ENCODE measurements at regions not wholly inside any gene's neighbourhood (a gene's known extent, or its start where the extent isn't known, plus 50 kb on each side); places are given as distances from the start of the nearest gene placed in this dataset.
"Not testable (repeated sequence)": the region's sequence is repeated elsewhere in the genome, so short reads cannot be mapped to it uniquely, and the experiment has no call there.

- DNase-seq (ENCODE audit: low read depth in 3 of 3, low spot score in 2 of 3) = no peak
These were observed 247.6 kb upstream of the PDE4D start for GRCh38 chr5:60141119-60141518.

DNA sequence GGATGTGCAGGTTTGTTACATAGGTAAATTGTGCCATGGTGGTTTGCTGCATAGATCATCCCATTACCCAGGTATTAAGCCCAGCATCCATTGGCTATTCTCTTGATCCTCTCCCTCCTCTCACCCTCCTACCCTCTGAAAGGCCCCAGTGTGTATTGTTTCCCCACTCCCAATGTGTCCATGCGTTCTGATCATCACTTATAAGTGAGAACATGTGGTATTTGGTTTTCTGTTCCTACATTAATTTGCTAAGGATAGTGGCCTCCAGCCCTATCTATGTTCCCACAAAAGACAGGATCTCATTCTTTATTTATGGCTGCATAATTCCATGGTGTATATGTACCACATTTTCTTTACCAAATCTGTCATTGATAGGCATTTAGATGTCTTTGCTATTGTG is 243.3 kb upstream of the PDE4D start:
- no peak for DNase-seq (ENCODE audit: low read depth in 3 of 3, low spot score in 2 of 3)

- DNase-seq (ENCODE audit: low read depth in 3 of 3, low spot score in 2 of 3) = no peak
These were observed 238.0 kb upstream of the PDE4D start for GRCh38 chr5:60131504-60131903.

DNA sequence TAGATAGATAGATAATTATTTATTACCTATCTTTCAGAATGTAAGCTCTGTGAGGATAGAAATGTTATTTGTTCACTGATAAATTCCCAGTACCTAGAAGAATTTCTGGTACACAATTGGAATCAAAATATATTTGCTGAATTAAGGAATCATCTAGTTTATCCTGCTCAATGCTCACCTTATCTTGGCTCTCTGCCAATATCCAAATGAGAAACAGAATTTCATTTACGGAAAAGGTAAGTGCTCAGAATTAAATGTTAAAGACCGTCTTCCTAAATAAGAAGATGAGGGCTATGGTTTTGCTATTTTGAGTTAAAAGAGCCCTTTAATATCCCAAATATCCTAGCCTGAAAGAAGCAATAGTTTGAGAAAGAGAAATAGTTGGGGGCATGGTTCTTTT is 232.1 kb upstream of the PDE4D start:
- no peak for DNase-seq (ENCODE audit: low read depth in 3 of 3, low spot score in 2 of 3)

- no peak for DNase-seq (ENCODE audit: low read depth in 3 of 3, low spot score in 2 of 3)
These were observed 209.6 kb upstream of the PDE4D start for GRCh38 chr5:60102961-60103693.

- no peak for DNase-seq (ENCODE audit: low read depth in 3 of 3, low spot score in 2 of 3)
These were observed 208.0 kb upstream of the PDE4D start for GRCh38 chr5:60101573-60101972.

DNA sequence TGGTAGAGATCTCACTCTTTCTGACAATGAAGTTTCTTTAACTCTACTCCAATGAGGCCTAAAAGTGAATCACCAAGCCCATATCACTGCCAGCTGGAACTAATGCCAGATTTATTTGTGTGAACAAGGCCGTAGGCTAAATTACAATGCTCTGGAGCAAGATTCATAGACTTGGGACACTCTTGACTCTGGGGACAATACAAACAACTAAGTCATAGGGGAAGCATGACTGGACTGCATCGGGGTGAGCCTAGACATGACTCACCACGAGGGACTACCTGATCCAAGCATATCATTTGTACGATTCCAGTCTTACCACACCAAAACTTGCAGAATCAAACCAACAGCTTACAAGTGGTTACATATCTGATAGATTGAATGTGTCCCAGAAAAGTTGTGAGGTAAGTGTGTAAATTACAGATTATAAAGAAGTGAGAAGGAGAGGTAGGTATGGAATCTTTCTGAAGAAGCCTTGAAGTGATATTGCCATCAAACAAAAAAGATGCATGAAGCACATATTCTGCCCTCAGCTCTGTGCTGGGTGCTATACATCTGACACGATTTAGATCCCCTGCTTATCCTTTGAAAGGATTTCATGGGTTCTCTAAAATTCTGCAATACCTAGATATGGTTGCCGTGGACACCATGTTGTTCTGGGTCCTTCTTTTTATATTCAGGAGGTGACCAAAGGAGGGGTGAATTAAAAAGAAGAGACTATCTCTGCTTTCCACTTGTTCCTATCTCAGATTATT is 199.3 kb upstream of the PDE4D start:
- no peak for DNase-seq (ENCODE audit: low read depth in 3 of 3, low spot score in 2 of 3)

- DNase-seq (ENCODE audit: low read depth in 3 of 3, low spot score in 2 of 3) = no peak
These were observed 193.1 kb upstream of the PDE4D start for GRCh38 chr5:60086583-60086982.

- no peak for DNase-seq (ENCODE audit: low read depth in 3 of 3, low spot score in 2 of 3)
These were observed 190.7 kb upstream of the PDE4D start for GRCh38 chr5:60084226-60084625.

DNA sequence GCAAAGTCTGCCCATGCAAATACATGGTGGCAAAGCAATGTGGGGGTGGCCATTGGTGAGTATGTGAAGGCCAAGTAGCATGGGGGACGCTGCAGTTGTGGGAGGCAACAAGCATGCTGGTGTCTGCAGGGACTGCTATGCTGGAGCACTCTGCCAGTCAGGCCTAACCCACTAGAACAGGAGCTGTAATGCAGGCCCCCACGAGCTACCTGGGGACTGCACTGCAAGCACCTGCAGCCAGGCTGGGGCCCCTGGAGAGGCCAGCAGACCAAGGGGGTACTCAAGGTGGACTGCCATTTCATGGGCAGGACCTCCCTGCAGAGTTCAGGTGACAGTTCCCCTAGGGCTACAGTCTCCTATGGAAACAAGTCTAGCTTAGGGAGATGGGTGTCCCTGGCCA is 183.8 kb upstream of the PDE4D start:
- no peak for DNase-seq (ENCODE audit: low read depth in 3 of 3, low spot score in 2 of 3)

DNA sequence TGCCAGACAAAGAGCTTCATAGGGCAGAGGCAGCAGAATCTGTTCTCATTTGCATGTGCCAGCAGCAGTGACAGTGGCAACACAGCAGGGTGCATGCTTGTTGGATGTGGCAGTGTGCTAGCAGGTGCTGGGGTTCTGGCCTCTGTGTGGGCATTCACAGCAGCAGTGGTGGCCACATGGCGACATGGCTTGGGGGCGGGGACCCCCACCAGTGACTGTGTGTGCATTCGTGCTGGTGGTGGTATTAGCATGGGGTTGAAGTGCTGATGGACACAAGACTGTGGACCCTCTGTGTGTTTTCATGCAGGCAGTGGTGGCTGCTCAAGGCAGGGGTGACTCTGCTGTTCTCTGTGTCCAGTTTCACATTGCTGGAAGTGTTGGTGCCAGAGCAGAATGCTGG is 183.2 kb upstream of the PDE4D start:
- DNase-seq (ENCODE audit: low read depth in 3 of 3, low spot score in 2 of 3) = no peak

GRCh38 chr5:60066502-60066901 is 173.0 kb upstream of the PDE4D start:
- no peak for DNase-seq (ENCODE audit: low read depth in 3 of 3, low spot score in 2 of 3)

GRCh38 chr5:60060389-60060788 is 166.9 kb upstream of the PDE4D start:
- no peak for DNase-seq (ENCODE audit: low read depth in 3 of 3, low spot score in 2 of 3)

GRCh38 chr5:60056191-60056590 is 162.7 kb upstream of the PDE4D start:
- DNase-seq (ENCODE audit: low read depth in 3 of 3, low spot score in 2 of 3) = no peak

DNA sequence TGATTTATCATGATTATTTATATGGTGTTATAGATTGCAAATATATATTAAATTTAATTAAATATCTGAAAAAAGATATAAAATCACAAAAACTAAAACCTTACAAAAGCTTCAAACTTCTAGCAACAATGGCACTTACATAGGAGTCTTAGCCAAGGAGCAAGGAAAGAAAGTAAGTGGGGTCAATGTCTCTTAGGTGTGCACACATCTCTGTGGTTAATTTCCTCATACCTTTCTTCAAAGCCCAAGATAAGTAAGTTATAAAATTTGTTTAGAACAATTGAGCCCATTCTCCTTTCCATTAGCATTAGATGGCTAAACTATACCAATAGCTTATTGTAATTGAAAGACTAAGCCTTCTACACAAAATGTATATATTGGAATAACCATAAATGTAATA is 161.6 kb upstream of the PDE4D start:
- DNase-seq (ENCODE audit: low read depth in 3 of 3, low spot score in 2 of 3) = no peak

- not testable (repeated sequence) for DNase-seq (ENCODE audit: low read depth in 3 of 3, low spot score in 2 of 3)
These were observed 148.6 kb upstream of the PDE4D start for GRCh38 chr5:60041996-60042664.

GRCh38 chr5:60041508-60041907 is 148.0 kb upstream of the PDE4D start:
- not testable (repeated sequence) for DNase-seq (ENCODE audit: low read depth in 3 of 3, low spot score in 2 of 3)

DNA sequence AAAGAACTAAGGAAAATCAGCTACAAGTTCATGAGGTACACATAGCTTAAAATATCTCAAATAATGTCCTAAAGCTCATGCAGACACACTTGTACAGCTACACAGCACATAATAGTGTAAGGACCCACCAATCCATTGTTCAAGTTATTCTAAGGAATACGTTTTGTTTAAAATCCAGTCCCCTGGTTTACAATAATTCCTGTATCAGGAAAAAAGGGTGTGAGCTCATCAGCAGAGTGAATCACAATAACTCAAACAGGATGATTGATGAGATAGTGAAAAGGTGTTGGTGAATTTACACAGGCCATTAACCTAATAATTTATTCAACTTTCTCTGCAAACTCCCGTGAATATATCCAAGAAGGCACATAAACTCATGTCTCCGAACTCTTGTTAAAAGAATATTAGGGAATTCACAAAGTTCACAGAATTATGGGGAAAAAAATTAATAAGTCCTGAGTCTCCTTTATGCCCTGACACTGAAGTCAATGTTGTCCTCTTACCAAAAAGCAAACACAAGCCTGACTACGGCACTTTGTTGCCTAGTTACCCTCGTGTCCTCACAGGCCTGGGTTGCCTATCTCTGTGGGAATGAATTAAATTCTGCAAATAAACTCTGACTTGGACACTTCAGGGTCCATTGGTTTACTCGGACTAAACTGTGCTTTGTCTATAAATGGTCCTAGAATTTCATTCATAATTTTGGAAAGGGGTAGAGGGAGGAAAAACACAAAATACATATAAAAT is 142.8 kb upstream of the PDE4D start:
- no peak for DNase-seq (ENCODE audit: low read depth in 3 of 3, low spot score in 2 of 3)

GRCh38 chr5:60026161-60026560 is 132.6 kb upstream of the PDE4D start:
- no peak for DNase-seq (ENCODE audit: low read depth in 3 of 3, low spot score in 2 of 3)

- DNase-seq (ENCODE audit: low read depth in 3 of 3, low spot score in 2 of 3) = no peak
These were observed 130.6 kb upstream of the PDE4D start for GRCh38 chr5:60024104-60024503.

- DNase-seq (ENCODE audit: low read depth in 3 of 3, low spot score in 2 of 3) = no peak
These were observed 129.7 kb upstream of the PDE4D start for GRCh38 chr5:60023255-60023654.

Data from right renal cortex interstitium (tissue), 3 donors.